Skeletal muscle satellite cell (primary cell): ENCODE measurements at regions not wholly inside any gene's neighbourhood (a gene's known extent, or its start where the extent isn't known, plus 50 kb on each side); places are given as distances from the start of the nearest gene placed in this dataset.

Experiments used
- H3K27me3 ChIP-seq: 2 replicates; pipeline ENCODE4 v1.7.0; 2013; ENCODE audit warnings: low read length; ENCODE audit not compliant: control insufficient read depth, insufficient read depth
- H3K36me3 ChIP-seq: 2 replicates; pipeline ENCODE4 v1.7.0; 2013; ENCODE audit warnings: mild to moderate bottlenecking, control low read depth, low read length; ENCODE audit not compliant: insufficient read depth
- H3K4me1 ChIP-seq: 2 replicates; pipeline ENCODE4 v1.7.0; 2013; ENCODE audit warnings: low read length; ENCODE audit not compliant: control insufficient read depth, insufficient read depth
- H3K4me2 ChIP-seq: 2 replicates; pipeline ENCODE4 v1.7.0; 2013; ENCODE audit warnings: mild to moderate bottlenecking, low read length
- H3K4me3 ChIP-seq: 2 replicates; pipeline ENCODE4 v1.7.0; 2013; ENCODE audit warnings: low read length
- H3K9ac ChIP-seq: 2 replicates; pipeline ENCODE4 v1.7.0; 2013; ENCODE audit warnings: mild to moderate bottlenecking, low read depth, low read length, moderate library complexity
- H3K9me3 ChIP-seq: replicated peaks from 2 replicates; pipeline ENCODE4 v1.7.0; 2013; ENCODE audit warnings: mild to moderate bottlenecking, control low read depth, low read length

DNA sequence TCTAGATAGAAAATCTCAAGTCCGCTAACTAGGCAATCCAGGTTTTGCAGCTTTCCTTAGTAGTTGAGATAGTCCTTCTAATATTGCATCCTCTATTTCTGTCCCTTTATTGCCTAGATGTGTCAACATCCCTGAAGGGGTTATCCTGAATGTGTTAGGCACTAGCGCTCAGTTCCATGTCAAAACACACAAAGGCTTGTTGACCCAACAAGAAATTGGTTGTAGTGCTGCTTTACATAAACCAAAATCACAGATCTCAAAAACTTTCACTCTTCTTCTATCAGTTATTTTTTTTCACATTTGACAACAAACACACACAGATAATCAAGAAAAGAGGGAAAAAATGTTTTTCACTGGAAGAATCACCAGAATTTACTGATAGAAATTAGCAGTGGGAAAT, 51.4 kb upstream of the SOX2 start:
- no peaks in the 10 kb centered on the region for H3K36me3 ChIP-seq
- no peaks in the 10 kb centered on the region for H3K9me3 ChIP-seq
- H3K4me3 ChIP-seq = no peak overlapping the region

DNA sequence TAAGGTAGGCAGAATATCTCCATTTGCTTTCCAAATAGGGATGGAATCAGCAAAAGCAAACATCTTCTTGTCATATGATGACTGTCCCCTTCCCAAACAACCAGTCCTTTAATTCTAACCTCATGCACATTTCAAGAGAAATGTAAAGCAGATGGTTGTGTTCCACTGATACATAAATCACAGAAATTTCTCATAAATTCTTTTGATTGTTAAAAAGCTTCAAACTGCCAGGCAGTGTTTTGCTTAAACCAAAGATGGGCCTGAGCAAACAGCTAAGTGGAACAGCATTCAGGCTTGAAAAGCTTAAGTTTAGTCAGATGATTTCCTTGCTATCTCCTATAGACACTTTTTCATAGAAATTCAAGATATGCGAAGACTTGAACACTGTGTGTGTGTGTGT, 74.3 kb upstream of the SOX2 start:
- Histone ChIP-seq H3K4me1 (peaks cover 9% of the 10 kb centered on the region), H3K36me3 (no peaks in the 10 kb centered on the region), H3K9ac (no peak overlapping the region), H3K9me3 (no peaks in the 10 kb centered on the region), H3K4me2 (no peak overlapping the region), H3K27me3 (no peaks in the 10 kb centered on the region), H3K4me3 (no peak overlapping the region)

More for the DNA sequence above, 51.4 kb upstream of the SOX2 start:
- Histone ChIP-seq H3K4me1 (no peaks in the 10 kb centered on the region), H3K27me3 (no peaks in the 10 kb centered on the region), H3K4me2 (no peak overlapping the region), H3K9ac (no peak overlapping the region)

DNA sequence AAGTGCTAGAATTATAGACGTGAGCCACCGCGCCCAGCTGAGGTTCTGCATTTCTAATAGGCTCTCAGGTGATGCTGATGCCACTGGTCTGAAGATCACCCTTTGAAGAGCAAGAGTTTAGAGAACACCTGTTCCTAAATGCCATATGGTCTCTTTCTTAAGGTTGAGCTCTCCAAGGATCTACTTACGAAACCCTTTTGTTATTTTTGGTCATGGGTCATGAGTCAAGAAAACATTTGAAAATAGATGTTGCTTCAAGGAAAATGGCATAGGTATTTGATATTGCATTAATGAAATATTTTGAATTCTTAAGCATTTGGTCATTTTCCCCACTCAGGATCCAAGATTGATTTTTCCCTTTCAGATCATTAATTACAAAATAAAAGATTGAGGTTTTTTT, 74.7 kb upstream of the SOX2 start:
- H3K27me3 ChIP-seq = no peaks in the 10 kb centered on the region
- H3K4me2 ChIP-seq = no peak overlapping the region
- H3K9ac ChIP-seq = no peak overlapping the region
- no peaks in the 10 kb centered on the region for H3K36me3 ChIP-seq
- peaks cover 11% of the 10 kb centered on the region for H3K4me1 ChIP-seq
- no peaks in the 10 kb centered on the region for H3K9me3 ChIP-seq
- no peak overlapping the region for H3K4me3 ChIP-seq

DNA sequence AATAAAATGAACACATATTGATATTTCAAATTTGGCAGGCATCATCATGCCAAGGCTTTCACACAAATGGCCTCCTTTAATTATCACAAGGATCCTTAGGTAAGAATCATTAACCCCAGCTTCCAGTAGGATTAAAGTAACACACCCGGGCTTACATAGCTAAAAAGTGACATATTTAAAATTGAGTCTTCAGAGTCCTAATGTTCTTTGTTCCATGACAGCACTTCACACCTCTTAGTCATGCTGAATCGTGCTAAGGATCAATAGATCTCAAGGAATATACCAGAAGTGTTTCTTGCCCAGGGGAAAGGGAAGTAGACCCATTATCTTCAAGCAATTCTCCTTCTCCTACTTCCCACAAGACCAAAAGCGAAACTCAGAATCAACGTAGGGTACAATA, 76.6 kb upstream of the SOX2 start:
- no peak overlapping the region for H3K9ac ChIP-seq
- H3K4me3 ChIP-seq = no peak overlapping the region

DNA sequence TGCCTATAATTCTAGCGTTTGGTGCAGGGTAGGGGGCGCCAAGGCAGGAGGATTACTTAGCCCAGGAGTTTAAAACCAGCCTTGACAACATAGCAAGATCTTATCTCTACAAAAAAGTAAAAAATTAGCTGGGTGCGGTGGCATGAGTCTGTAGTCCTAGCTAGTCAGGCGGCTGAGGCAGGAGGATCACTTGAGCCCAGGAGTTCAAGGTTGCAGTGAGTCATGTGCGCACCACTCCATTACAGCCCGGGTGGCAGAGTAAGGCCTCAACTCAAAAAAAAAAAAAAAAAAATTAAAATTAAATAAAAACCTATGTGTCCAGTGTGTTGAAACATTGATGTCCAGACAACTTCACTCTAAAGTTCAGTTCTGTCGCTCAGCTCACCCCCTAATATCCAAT, 78.2 kb upstream of the SOX2 start:
- no peak overlapping the region for H3K9ac ChIP-seq
- H3K4me2 ChIP-seq = no peak overlapping the region
- H3K36me3 ChIP-seq = no peaks in the 10 kb centered on the region
- no peak overlapping the region for H3K4me3 ChIP-seq
- H3K27me3 ChIP-seq = no peaks in the 10 kb centered on the region
- H3K4me1 ChIP-seq = peaks cover 44% of the 10 kb centered on the region
- no peaks in the 10 kb centered on the region for H3K9me3 ChIP-seq

More for the DNA sequence above, 76.6 kb upstream of the SOX2 start:
- Histone ChIP-seq H3K4me1 (peaks cover 29% of the 10 kb centered on the region), H3K36me3 (no peaks in the 10 kb centered on the region), H3K9me3 (no peaks in the 10 kb centered on the region), H3K27me3 (no peaks in the 10 kb centered on the region), H3K4me2 (no peak overlapping the region)

DNA sequence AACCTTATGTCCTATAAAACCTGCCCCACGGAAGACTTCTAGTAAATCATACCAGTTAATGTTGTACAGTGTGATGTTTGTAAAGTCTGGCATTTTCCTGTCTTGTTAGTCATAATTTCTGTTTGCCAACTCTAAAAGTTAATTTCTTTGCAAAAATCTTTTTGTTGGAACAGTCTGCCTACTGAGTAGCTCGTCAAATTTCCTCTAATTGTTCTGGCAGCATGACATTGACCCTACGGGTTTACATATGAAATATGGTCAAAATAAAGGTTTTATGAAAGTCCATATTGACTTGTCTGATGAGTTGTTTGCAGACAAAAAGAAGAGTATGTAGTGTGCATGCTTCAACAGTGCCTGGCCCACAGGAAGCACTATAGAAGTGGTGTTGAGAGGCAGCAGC, 79.8 kb upstream of the SOX2 start:
- H3K27me3 ChIP-seq = no peaks in the 10 kb centered on the region
- H3K36me3 ChIP-seq = no peaks in the 10 kb centered on the region
- H3K4me3 ChIP-seq = no peak overlapping the region
- no peaks in the 10 kb centered on the region for H3K9me3 ChIP-seq
- H3K4me2 ChIP-seq = no peak overlapping the region
- H3K4me1 ChIP-seq = peaks cover 35% of the 10 kb centered on the region
- H3K9ac ChIP-seq = no peak overlapping the region

DNA sequence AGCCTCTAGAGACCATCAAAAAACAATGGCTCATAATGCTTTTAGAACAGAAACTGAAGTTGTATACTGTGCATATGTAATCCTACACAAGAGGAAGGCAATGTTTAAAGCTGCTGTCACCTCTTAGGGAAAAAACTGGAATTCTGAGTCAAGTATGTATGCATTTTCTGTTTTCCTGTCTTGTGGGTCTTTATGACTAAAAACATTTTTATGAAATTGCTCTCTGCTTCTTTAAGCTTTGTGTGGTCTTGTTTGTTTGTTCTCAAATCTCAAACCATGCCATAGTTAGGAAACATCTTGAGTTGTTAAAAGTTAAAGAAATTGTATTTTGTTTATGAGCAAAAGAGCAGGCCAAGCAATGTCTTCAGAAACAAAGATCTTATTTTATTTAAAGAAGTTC, 80.9 kb upstream of the SOX2 start:
- Histone ChIP-seq H3K4me3 (no peak overlapping the region), H3K9me3 (no peaks in the 10 kb centered on the region), H3K36me3 (no peaks in the 10 kb centered on the region), H3K9ac (no peak overlapping the region), H3K27me3 (no peaks in the 10 kb centered on the region), H3K4me2 (no peak overlapping the region), H3K4me1 (peaks cover 35% of the 10 kb centered on the region)

DNA sequence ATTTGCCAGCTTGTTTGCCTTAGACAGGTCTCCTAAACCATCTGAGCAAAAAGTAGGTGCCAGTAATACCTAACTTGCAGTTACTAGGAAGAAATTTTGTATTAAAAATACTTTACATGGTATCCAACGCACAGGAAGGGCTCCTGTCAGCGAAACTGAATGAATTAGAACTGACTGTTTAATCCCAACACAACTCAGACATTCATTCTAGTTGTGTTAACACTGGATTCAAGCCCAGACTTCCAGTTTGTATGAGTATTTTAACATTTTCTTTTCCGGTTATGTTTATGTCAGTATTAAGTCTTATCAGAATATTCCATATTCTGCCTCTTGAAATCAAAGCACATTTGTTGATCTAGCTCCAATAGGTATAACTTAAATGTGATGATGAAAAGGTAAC, 82.0 kb upstream of the SOX2 start:
- Histone ChIP-seq H3K4me1 (peaks cover 37% of the 10 kb centered on the region), H3K4me2 (no peak overlapping the region), H3K4me3 (no peak overlapping the region), H3K9ac (no peak overlapping the region), H3K36me3 (no peaks in the 10 kb centered on the region), H3K9me3 (no peaks in the 10 kb centered on the region), H3K27me3 (no peaks in the 10 kb centered on the region)

DNA sequence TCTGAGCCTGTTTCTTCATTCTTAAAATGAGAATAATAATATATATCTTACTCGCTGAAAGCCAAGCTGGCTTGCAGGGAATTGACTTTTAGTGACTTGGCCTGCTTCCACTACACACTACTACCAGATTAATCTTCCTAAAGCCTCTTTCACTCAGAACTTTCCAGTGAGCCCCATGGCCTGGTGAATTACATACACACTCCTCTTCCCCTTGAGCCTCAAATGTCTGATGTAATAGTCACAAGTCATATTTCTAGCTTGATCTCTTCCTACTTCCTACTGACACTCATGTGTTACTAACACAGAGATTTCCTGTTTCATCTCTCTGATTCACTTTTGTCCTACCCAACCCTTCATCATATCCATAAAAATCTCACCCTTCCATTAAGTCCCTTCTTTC, 82.7 kb upstream of the SOX2 start:
- Histone ChIP-seq H3K36me3 (no peaks in the 10 kb centered on the region), H3K27me3 (no peaks in the 10 kb centered on the region), H3K4me3 (no peak overlapping the region), H3K9me3 (no peaks in the 10 kb centered on the region), H3K4me1 (peaks cover 44% of the 10 kb centered on the region), H3K9ac (no peak overlapping the region), H3K4me2 (no peak overlapping the region)

DNA sequence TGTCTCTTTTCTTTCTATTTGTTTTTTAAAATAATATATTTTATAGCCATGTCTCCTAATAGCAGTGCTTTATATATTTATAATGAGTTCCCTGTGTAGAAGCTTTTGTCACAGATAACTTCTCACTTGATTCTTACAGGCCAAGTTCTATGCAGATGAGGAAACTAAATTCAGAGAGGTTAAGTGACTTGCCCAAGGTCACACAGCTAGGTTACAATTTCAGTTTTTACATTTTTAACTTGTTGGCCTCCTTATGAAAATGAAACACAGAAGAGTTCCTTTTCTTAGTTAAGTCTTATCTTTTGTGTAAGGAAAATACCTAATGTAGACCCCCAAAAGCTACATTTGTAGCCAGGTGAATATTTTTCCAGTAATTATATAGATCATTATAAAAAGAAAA, 83.3 kb upstream of the SOX2 start:
- Histone ChIP-seq H3K9me3 (no peaks in the 10 kb centered on the region), H3K4me2 (no peak overlapping the region), H3K27me3 (no peaks in the 10 kb centered on the region), H3K36me3 (no peaks in the 10 kb centered on the region), H3K9ac (no peak overlapping the region), H3K4me1 (peaks cover 49% of the 10 kb centered on the region), H3K4me3 (no peak overlapping the region)

DNA sequence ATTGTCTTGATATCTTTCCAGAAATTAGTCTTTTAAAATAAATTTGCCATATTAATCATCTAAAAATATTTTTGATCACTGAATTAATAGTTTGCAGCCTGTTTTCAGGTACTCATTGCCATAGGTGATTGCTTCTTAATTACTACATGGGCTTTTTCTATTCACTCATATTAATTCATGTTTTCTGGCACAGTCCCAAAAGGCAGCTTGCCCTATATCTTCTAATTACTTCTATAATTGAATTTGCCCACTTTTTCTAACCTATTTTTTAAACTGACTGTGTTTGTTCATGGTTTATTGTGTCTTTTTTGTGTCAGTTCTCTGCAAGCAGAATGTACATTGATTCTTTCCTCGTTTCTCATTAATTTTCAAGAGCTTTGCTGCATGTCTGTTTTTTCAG, 85.7 kb upstream of the SOX2 start:
- no peaks in the 10 kb centered on the region for H3K27me3 ChIP-seq
- H3K4me3 ChIP-seq = no peak overlapping the region
- no peaks in the 10 kb centered on the region for H3K36me3 ChIP-seq
- H3K4me1 ChIP-seq = peaks cover 49% of the 10 kb centered on the region
- no peak overlapping the region for H3K4me2 ChIP-seq
- H3K9me3 ChIP-seq = no peaks in the 10 kb centered on the region
- H3K9ac ChIP-seq = no peak overlapping the region

DNA sequence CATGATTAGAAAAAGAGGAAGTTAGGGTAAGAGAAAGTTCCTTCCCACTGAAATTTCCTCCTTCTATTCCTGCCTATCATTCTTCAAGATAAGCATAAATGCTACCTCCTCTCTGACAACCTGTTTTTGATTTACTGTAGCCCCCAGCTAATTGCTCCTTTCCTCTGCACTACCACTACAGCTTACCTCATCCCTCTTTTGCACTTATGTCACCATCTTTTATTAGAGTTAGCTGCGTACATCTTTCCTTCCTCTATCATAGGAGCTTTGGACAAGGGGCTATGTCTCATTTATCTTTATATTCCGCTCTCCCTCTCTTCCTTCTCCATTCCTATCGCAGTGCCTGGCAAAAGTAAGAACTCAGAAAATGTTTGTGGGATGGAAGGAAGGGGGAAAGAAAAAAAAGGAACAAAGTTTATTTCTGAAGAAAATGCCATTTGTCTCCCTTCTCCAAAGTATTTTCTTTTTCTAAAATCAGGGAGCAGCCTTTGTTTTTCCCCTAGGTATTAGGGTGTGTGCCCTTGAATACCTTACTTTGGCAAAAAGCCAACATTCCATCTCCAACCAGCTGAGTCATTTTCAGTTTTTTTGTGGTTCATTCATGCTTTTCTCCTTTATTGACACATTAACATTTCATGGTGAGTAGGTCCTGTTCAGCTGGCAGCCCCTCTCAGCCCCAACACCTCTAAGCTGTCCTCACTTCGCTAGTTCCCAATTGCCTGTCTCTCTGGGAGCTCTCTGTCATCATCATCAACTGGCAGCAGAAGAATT, 87.6 kb upstream of the SOX2 start:
- Histone ChIP-seq H3K36me3 (no peaks in the 10 kb centered on the region), H3K4me2 (no peak overlapping the region), H3K4me3 (no peak overlapping the region), H3K9ac (no peak overlapping the region), H3K9me3 (no peaks in the 10 kb centered on the region), H3K27me3 (no peaks in the 10 kb centered on the region), H3K4me1 (peaks cover 32% of the 10 kb centered on the region)
